ENCODE measurements at regions not wholly inside any gene's neighbourhood (a gene's known extent, or its start where the extent isn't known, plus 50 kb on each side); places are given as distances from the start of the nearest gene placed in this dataset.

- Histone ChIP-seq H3F3A (ENCODE audit: insufficient read depth, low read length, poor library complexity, severe bottlenecking) (no peaks in the 10 kb centered on the region), H2AFZ (ENCODE audit: low read depth, low read length) (no peak overlapping the region), H3K4me3 (ENCODE audit: low read length) (no peak overlapping the region), H3K9ac (ENCODE audit: low read length) (no peak overlapping the region), H3K36me3 (ENCODE audit: insufficient read depth, low read length) (no peaks in the 10 kb centered on the region), H3K9me2 (ENCODE audit: insufficient read depth, low read length) (no peaks in the 10 kb centered on the region), H3K9me3 (ENCODE audit: low read length) (no peaks in the 10 kb centered on the region), H3K4me2 (ENCODE audit: low read length) (no peak overlapping the region), H3K27me3 (ENCODE audit: insufficient read depth, low read depth, low read length) (no peaks in the 10 kb centered on the region), H4K20me1 (ENCODE audit: insufficient read depth) (no peaks in the 10 kb centered on the region), H3K79me2 (replicated peaks; ENCODE audit: insufficient read depth, low read length) (no peaks in the 10 kb centered on the region), H3K27ac (ENCODE audit: low read length) (no peak overlapping the region)
- TF ChIP-seq EP300 (conservative IDR thresholded peaks at IDR 0.05; ENCODE audit: poor library complexity, severe bottlenecking): no peak
Measured at GRCh38 chr4:3702561-3703221, 63.5 kb upstream of the ADRA2C start.

DNA sequence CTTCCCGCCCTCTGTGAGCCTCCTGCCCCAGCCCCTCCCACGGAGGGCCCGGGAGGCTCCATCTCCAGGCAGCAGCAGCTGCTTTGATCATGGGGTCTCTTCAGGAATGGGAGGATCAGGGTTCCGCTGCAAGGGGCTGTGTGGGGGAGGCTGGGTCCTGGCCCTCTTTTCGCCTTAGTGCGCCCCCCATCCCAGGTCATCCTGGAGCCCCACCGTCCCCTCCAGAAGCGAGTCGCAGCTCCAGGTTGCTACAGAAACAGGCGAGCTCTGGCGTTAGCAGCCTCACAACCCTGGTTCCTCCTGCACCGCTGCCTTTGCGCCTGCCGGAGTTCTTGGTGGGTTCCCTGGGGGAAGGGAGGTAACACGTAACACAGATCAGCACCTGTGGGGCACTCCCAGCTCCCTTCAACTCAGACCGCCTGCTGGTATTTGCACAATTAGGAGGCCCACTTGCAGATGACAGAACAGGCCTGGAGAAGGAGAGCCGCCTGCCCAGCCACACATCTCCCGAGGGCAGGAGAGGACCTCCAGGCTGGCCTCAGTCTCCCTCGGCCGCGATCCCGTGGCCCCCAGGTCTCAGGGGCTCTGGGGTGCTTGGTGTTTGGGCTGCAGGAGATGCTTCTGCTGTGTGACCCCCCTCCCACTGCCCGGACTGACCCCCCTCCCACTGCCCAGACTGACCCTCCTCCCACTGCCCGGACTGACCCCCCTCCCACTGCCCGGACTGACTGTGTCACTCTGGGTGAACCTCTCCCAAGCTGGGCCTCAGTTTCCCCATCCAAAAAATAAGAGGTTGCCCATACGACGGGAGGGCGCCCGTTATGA is 64.2 kb upstream of the ADRA2C start:
- Histone ChIP-seq H3K27me3 (ENCODE audit: insufficient read depth, low read depth, low read length) (no peaks in the 10 kb centered on the region), H4K20me1 (ENCODE audit: insufficient read depth) (no peaks in the 10 kb centered on the region), H3K9ac (ENCODE audit: low read length) (no peak overlapping the region), H3K79me2 (replicated peaks; ENCODE audit: insufficient read depth, low read length) (no peaks in the 10 kb centered on the region), H3K36me3 (ENCODE audit: insufficient read depth, low read length) (no peaks in the 10 kb centered on the region), H3K4me3 (ENCODE audit: low read length) (no peak overlapping the region), H3K27ac (ENCODE audit: low read length) (no peak overlapping the region), H3F3A (ENCODE audit: insufficient read depth, low read length, poor library complexity, severe bottlenecking) (no peaks in the 10 kb centered on the region), H3K4me2 (ENCODE audit: low read length) (no peak overlapping the region), H3K9me2 (ENCODE audit: insufficient read depth, low read length) (no peaks in the 10 kb centered on the region), H2AFZ (ENCODE audit: low read depth, low read length) (no peak overlapping the region), H3K9me3 (ENCODE audit: low read length) (peaks cover 5% of the 10 kb centered on the region)
- TF ChIP-seq, protein P1, sequence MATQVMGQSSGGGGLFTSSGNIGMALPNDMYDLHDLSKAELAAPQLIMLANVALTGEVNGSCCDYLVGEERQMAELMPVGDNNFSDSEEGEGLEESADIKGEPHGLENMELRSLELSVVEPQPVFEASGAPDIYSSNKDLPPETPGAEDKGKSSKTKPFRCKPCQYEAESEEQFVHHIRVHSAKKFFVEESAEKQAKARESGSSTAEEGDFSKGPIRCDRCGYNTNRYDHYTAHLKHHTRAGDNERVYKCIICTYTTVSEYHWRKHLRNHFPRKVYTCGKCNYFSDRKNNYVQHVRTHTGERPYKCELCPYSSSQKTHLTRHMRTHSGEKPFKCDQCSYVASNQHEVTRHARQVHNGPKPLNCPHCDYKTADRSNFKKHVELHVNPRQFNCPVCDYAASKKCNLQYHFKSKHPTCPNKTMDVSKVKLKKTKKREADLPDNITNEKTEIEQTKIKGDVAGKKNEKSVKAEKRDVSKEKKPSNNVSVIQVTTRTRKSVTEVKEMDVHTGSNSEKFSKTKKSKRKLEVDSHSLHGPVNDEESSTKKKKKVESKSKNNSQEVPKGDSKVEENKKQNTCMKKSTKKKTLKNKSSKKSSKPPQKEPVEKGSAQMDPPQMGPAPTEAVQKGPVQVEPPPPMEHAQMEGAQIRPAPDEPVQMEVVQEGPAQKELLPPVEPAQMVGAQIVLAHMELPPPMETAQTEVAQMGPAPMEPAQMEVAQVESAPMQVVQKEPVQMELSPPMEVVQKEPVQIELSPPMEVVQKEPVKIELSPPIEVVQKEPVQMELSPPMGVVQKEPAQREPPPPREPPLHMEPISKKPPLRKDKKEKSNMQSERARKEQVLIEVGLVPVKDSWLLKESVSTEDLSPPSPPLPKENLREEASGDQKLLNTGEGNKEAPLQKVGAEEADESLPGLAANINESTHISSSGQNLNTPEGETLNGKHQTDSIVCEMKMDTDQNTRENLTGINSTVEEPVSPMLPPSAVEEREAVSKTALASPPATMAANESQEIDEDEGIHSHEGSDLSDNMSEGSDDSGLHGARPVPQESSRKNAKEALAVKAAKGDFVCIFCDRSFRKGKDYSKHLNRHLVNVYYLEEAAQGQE (IDR thresholded peaks at IDR 0.05; ENCODE audit: borderline replicate concordance): no peak
- no peak for TF ChIP-seq EP300 (conservative IDR thresholded peaks at IDR 0.05; ENCODE audit: poor library complexity, severe bottlenecking)
- no peak for TF ChIP-seq CTCF (IDR thresholded peaks at IDR 0.05; ENCODE audit: poor library complexity, severe bottlenecking)
- TF ChIP-seq SMC3 (conservative IDR thresholded peaks at IDR 0.05; ENCODE audit: poor library complexity): no peak
- no peak for TF ChIP-seq MXI1 (conservative IDR thresholded peaks at IDR 0.05; ENCODE audit: poor library complexity, severe bottlenecking)
- no peak for TF ChIP-seq POLR2AphosphoS5 (IDR thresholded peaks at IDR 0.05)
- TF ChIP-seq TAF1 (IDR thresholded peaks at IDR 0.05; ENCODE audit: low read depth): no peak
- TF ChIP-seq EZH2 (IDR thresholded peaks at IDR 0.05; ENCODE audit: borderline replicate concordance, insufficient read depth, low read length, poor library complexity, severe bottlenecking): no peak
- no peak for TF ChIP-seq RAD21 (conservative IDR thresholded peaks at IDR 0.05)

Data from neural cell (in vitro differentiated cells).